GM19351 (cell line): ENCODE measurements at regions not wholly inside any gene's neighbourhood (a gene's known extent, or its start where the extent isn't known, plus 50 kb on each side); places are given as distances from the start of the nearest gene placed in this dataset.
A peak's percentile ranks its signal among the peaks of the same experiment; 100 is the strongest.

ENCODE experiments used
- ATAC-seq: cut with Tn5 transposase; IDR thresholded peaks from one replicate; pipeline ENCODE4 v1.9.1; 2021; ENCODE audit warnings: mild to moderate bottlenecking, moderate library complexity; ENCODE audit not compliant: unreplicated experiment

- ATAC-seq, result peak; percentile 47
These were observed 62.8 kb downstream of the FAM9B start for GRCh38 chrX:8971116-8971515.

- no peak for ATAC-seq
These were observed 64.5 kb downstream of the FAM9B start for GRCh38 chrX:8969378-8969777.

GRCh38 chrX:8967461-8967860, 66.5 kb downstream of the FAM9B start:
- no peak for ATAC-seq

GRCh38 chrX:8960957-8961468, 72.9 kb downstream of the FAM9B start:
- no peak for ATAC-seq

- ATAC-seq, result no peak
These were observed 78.4 kb downstream of the FAM9B start for GRCh38 chrX:8955511-8955910.

- ATAC-seq, result no peak
These were observed 87.4 kb downstream of the FAM9B start for GRCh38 chrX:8946563-8946962.

GRCh38 chrX:8939322-8939721, 94.6 kb downstream of the FAM9B start:
- no peak for ATAC-seq

- ATAC-seq, result no peak
These were observed 106.2 kb downstream of the FAM9B start for GRCh38 chrX:8927701-8928100.

- no peak for ATAC-seq
These were observed 106.8 kb downstream of the FAM9B start for GRCh38 chrX:8927066-8927635.

GRCh38 chrX:8921615-8922014, 112.3 kb downstream of the FAM9B start:
- no peak for ATAC-seq

GRCh38 chrX:8919801-8920200, 114.1 kb downstream of the FAM9B start:
- ATAC-seq, result no peak

- ATAC-seq, result no peak
These were observed 115.5 kb upstream of the FAM9A start for GRCh38 chrX:8916697-8917096.

GRCh38 chrX:8914681-8915080, 113.5 kb upstream of the FAM9A start:
- no peak for ATAC-seq

- no peak for ATAC-seq
These were observed 112.6 kb upstream of the FAM9A start for GRCh38 chrX:8913655-8914409.

GRCh38 chrX:8907688-8908087, 106.5 kb upstream of the FAM9A start:
- no peak for ATAC-seq

- ATAC-seq, result no peak
These were observed 105.2 kb upstream of the FAM9A start for GRCh38 chrX:8906299-8906938.

GRCh38 chrX:8897259-8897658, 96.1 kb upstream of the FAM9A start:
- ATAC-seq, result no peak

- ATAC-seq, result no peak
These were observed 89.6 kb upstream of the FAM9A start for GRCh38 chrX:8890794-8891193.

- ATAC-seq, result no peak
These were observed 85.8 kb upstream of the FAM9A start for GRCh38 chrX:8887004-8887403.

- ATAC-seq, result peak; percentile 79
These were observed 78.6 kb upstream of the FAM9A start for GRCh38 chrX:8879750-8880149.

GRCh38 chrX:8873956-8874355, 72.8 kb upstream of the FAM9A start:
- no peak for ATAC-seq

- no peak for ATAC-seq
These were observed 71.9 kb upstream of the FAM9A start for GRCh38 chrX:8873102-8873501.
